Spleen (tissue), 11 donors: ENCODE measurements at regions not wholly inside any gene's neighbourhood (a gene's known extent, or its start where the extent isn't known, plus 50 kb on each side); places are given as distances from the start of the nearest gene placed in this dataset.

ENCODE experiments used
- DNase-seq: peaks from one replicate; pipeline ENCODE4 v3.0.0-alpha.2; 2020
- H3K27ac ChIP-seq, 8 donors: fragments of 200-600 bp; sonication (generic) in 7 of 8; 1 replicate in 4 of 8; 2 replicates in 4 of 8; pipeline versions ENCODE4 v1.5.0 to v1.8.0; 2016 to 2021; ENCODE audit warnings: inconsistent platforms in 4 of 8, mild to moderate bottlenecking in 4 of 8, moderate library complexity in 1 of 8
- H3K27me3 ChIP-seq, 7 donors: fragments of 200-600 bp; sonication (generic) in 6 of 7; replicated peaks in 1 of 7; 1 replicate in 4 of 7; 2 replicates in 3 of 7; pipeline versions ENCODE4 v1.5.0 to v1.8.0; 2016 to 2021; ENCODE audit warnings: inconsistent platforms in 3 of 7, mild to moderate bottlenecking in 1 of 7
- H3K36me3 ChIP-seq, 6 donors: fragments of 200-600 bp; sonication (generic) in 5 of 6; 1 replicate in 4 of 6; 2 replicates in 2 of 6; pipeline versions ENCODE4 v1.5.0 to v1.8.0; 2016 to 2021; ENCODE audit warnings: inconsistent platforms in 2 of 6
- H3K4me1 ChIP-seq, 6 donors: fragments of 200-600 bp; sonication (generic) in 5 of 6; 1 replicate in 3 of 6; 2 replicates in 3 of 6; pipeline versions ENCODE4 v1.5.0 to v1.8.0; 2016 to 2021; ENCODE audit warnings: inconsistent platforms in 3 of 6
- H3K4me3 ChIP-seq, 8 donors: fragments of 200-600 bp; sonication (generic) in 7 of 8; 1 replicate in 4 of 8; 2 replicates in 4 of 8; pipeline versions ENCODE4 v1.5.0 to v1.8.0; 2016 to 2021; ENCODE audit warnings: inconsistent platforms in 4 of 8, mild to moderate bottlenecking in 4 of 8, moderate library complexity in 2 of 8
- H3K9me3 ChIP-seq, 8 donors: fragments of 200-600 bp; sonication (generic) in 7 of 8; 1 replicate in 4 of 8; 2 replicates in 4 of 8; pipeline versions ENCODE4 v1.5.0 to v1.8.0; 2016 to 2021; ENCODE audit warnings: inconsistent platforms in 4 of 8
- CTCF ChIP-seq, 11 experiments: fragments of 200-600 bp in 7 of 11; fragments of 450-650 bp in 4 of 11; sonication (generic) in 4 of 11; IDR thresholded peaks in 8 of 11; conservative IDR thresholded peaks in 3 of 11; 1 replicate in 7 of 11; 2 replicates in 4 of 11; pipeline versions ENCODE4 v1.4.0 to v1.8.0; 2016 to 2021; ENCODE audit warnings: antibody characterized with exemption in 11 of 11, inconsistent platforms in 4 of 11, mild to moderate bottlenecking in 1 of 11
- POLR2A ChIP-seq, 3 donors: fragments of 450-650 bp; IDR thresholded peaks; one replicate each; pipeline ENCODE4 v1.5.1; 2017; ENCODE audit warnings: antibody characterized with exemption in 3 of 3, mild to moderate bottlenecking in 1 of 3
- POLR2AphosphoS5 ChIP-seq, 3 donors: sonication (generic); formaldehyde crosslinking; IDR thresholded peaks; one replicate each; pipeline ENCODE4 v1.5.1; 2017; ENCODE audit warnings: antibody characterized with exemption in 3 of 3
- WGBS, 5 donors: extraction: QIAGEN DNeasy Blood & Tissue Kit in 3 of 5; methylation state at CpG; one replicate each; pipeline versions ENCODE4 v1.1.5 to v1.1.7; 2013 to 2018; 5-methylcytosine and 5-hydroxymethylcytosine counted together
- intact Hi-C: fragments of 100-400 bp; cut with DNase I; formaldehyde crosslinking; loops from one replicate; pipeline ENCODE4 v1.15.0; 2023; ENCODE audit warnings: low total_unique reads
- donor health status: healthy with polysubstance abuse.
- donor health status: DM: no; HTN: no; CAD: no; lungs with moderate emphysema.
- donor health status: DM: no; HTN: no; CAD: no.
- donor health status: Bipolar disorder and iron deficiency.
- donor health status: healthy.
- donor health status: DM: no; HTN: no; CAD: no.
- donor health status: DM: yes; HTN: yes; CAD: no.

GRCh38 chr15:70353606-70354345 lies 256.1 kb upstream of the TLE3 start:
- DNase-seq = no peak
- Histone ChIP-seq H3K27me3 (peaks cover 0 to 29% (median 0%) of the 10 kb centered on the region in 7 donors), H3K9me3 (no peaks in the 10 kb centered on the region), H3K27ac (no peak overlapping the region), H3K4me1 (peaks cover 0 to 14% (median 6%) of the 10 kb centered on the region in 6 donors), H3K36me3 (no peaks in the 10 kb centered on the region), H3K4me3 (no peak overlapping the region)
- TF ChIP-seq POLR2A (IDR thresholded peaks at IDR 0.05) (no peak), CTCF (IDR thresholded peaks at IDR 0.05 in 8 of 11, conservative IDR thresholded peaks at IDR 0.05 in 3 of 11) (no peak), POLR2AphosphoS5 (IDR thresholded peaks at IDR 0.05) (no peak)
- intact Hi-C loops = no loop called here
- WGBS, 5 donors = 86 to 96% (median 90%) methylated on average over 10 to 12 of the region's 12 CpGs

DNA sequence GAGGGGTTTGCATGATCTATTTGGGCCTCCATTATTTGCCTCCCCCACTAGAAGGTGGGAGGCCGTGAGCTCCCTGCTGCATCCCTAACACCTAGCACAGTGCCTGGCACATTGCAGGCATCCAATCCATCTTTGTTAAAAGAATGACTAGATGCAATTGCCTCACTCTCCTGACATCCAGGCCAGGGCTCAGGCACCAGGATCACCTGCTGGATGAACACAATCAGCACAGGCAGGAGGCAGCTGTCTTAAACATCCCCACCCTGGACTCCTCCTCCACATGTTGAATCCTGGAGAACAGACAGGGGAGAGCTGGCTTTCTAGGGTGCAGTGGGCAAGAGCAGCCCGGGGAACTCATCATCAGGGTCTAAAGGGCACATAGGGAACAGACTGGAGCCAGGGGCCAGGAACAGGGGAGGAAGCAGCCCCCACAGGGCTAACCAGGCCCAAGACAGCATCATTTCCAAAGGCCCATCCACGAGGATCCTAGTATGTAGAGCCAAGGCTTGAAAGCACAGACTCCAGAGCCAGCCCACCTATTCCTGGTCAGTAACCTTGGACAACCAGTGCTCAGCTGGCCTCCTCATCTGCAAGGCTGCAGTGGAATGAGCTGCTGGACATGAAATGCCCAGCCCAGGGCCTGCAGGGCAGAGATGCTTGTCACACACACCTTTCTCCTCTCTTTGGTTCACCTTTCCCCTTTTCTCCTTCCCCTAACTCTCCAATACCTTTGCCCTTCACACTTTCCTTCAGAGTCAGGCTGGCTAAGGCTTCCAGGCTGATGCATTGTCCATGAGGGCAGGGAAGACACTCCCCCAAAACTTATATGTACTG lies 254.4 kb upstream of the TLE3 start:
- TF ChIP-seq POLR2AphosphoS5 (IDR thresholded peaks at IDR 0.05) (no peak), POLR2A (IDR thresholded peaks at IDR 0.05) (no peak), CTCF (IDR thresholded peaks at IDR 0.05 in 8 of 11, conservative IDR thresholded peaks at IDR 0.05 in 3 of 11) (no peak)
- DNase-seq = no peak
- intact Hi-C loops = no loop called here

GRCh38 chr15:70351391-70351790 lies 253.7 kb upstream of the TLE3 start:
- Histone ChIP-seq H3K27ac (no peak overlapping the region), H3K27me3 (peaks cover 0 to 31% (median 0%) of the 10 kb centered on the region in 7 donors), H3K9me3 (no peaks in the 10 kb centered on the region), H3K4me1 (peaks cover 0 to 25% (median 10%) of the 10 kb centered on the region in 6 donors), H3K4me3 (no peak overlapping the region), H3K36me3 (no peaks in the 10 kb centered on the region)
- TF ChIP-seq POLR2AphosphoS5 (IDR thresholded peaks at IDR 0.05) (no peak), CTCF (IDR thresholded peaks at IDR 0.05 in 8 of 11, conservative IDR thresholded peaks at IDR 0.05 in 3 of 11) (no peak), POLR2A (IDR thresholded peaks at IDR 0.05) (no peak)
- 86 to 96% (median 94%) methylated on average over 5 of the region's 5 CpGs for WGBS, 5 donors
- intact Hi-C loops = no loop called here
- no peak for DNase-seq

More for the DNA sequence above, 254.4 kb upstream of the TLE3 start:
- Histone ChIP-seq H3K9me3 (no peaks in the 10 kb centered on the region), H3K4me3 (no peak overlapping the region), H3K4me1 (peaks cover 0 to 25% (median 10%) of the 10 kb centered on the region in 6 donors), H3K27me3 (peaks cover 0 to 31% (median 0%) of the 10 kb centered on the region in 7 donors), H3K36me3 (no peaks in the 10 kb centered on the region), H3K27ac (no peak overlapping the region)
- WGBS, 5 donors = 82 to 95% (median 85%) methylated on average over 2 to 3 of the region's 3 CpGs
